Trophoblast cell (in vitro differentiated cells and primary cell): ENCODE measurements at regions not wholly inside any gene's neighbourhood (a gene's known extent, or its start where the extent isn't known, plus 50 kb on each side); places are given as distances from the start of the nearest gene placed in this dataset.

Experiments used
- DNase-seq, 2 donors: peaks; one replicate each; pipeline ENCODE4 v3.0.0-alpha.2; 2016
- H2AFZ ChIP-seq: 2 replicates; pipeline ENCODE4 v1.6.1; 2013; ENCODE audit warnings: low read length, moderate library complexity, mild to moderate bottlenecking; ENCODE audit not compliant: insufficient read depth, poor library complexity
- H2AK5ac ChIP-seq: 2 replicates; pipeline ENCODE4 v1.6.1; 2013; ENCODE audit warnings: mild to moderate bottlenecking, low read length
- H2BK120ac ChIP-seq: 2 replicates; pipeline ENCODE4 v1.6.1; 2013; ENCODE audit warnings: low read length, mild to moderate bottlenecking, moderate library complexity; ENCODE audit not compliant: insufficient read depth, poor library complexity
- H2BK12ac ChIP-seq: 2 replicates; pipeline ENCODE4 v1.6.1; 2013; ENCODE audit warnings: mild to moderate bottlenecking, low read length, moderate library complexity
- H2BK5ac ChIP-seq: 2 replicates; pipeline ENCODE4 v1.6.1; 2013; ENCODE audit warnings: low read length, low read depth, moderate library complexity, mild to moderate bottlenecking; ENCODE audit not compliant: poor library complexity
- H3K14ac ChIP-seq: 2 replicates; pipeline ENCODE4 v1.6.1; 2013; ENCODE audit warnings: mild to moderate bottlenecking, low read length
- H3K18ac ChIP-seq: 2 replicates; pipeline ENCODE4 v1.6.1; 2013; ENCODE audit warnings: mild to moderate bottlenecking, low read length
- H3K23ac ChIP-seq: 2 replicates; pipeline ENCODE4 v1.6.1; 2013; ENCODE audit warnings: low read length
- H3K27ac ChIP-seq: 2 replicates; pipeline ENCODE4 v1.5.1; 2013; ENCODE audit warnings: low read depth, mild to moderate bottlenecking, inconsistent platforms, low read length, moderate library complexity
- H3K27me3 ChIP-seq: 2 replicates; pipeline ENCODE4 v1.6.1; 2013; ENCODE audit warnings: inconsistent platforms, mild to moderate bottlenecking, low read length, moderate library complexity; ENCODE audit not compliant: insufficient read depth
- H3K36me3 ChIP-seq, 2 experiments: 1 replicate in 1 of 2; 2 replicates in 1 of 2; pipeline ENCODE4 v1.6.1; 2013; ENCODE audit warnings: low read length in 2 of 2, mild to moderate bottlenecking in 2 of 2, moderate library complexity in 1 of 2; ENCODE audit not compliant: insufficient read depth in 2 of 2, control insufficient read depth in 1 of 2
- H3K4ac ChIP-seq: 2 replicates; pipeline ENCODE4 v1.6.1; 2013; ENCODE audit warnings: low read depth, mild to moderate bottlenecking, low read length, moderate library complexity
- H3K4me1 ChIP-seq, 2 experiments: 1 replicate in 1 of 2; 2 replicates in 1 of 2; pipeline ENCODE4 v1.6.1; 2013; ENCODE audit warnings: low read length in 2 of 2, mild to moderate bottlenecking in 2 of 2, moderate library complexity in 1 of 2; ENCODE audit not compliant: insufficient read depth in 2 of 2, control insufficient read depth in 1 of 2
- H3K4me2 ChIP-seq: 2 replicates; pipeline ENCODE4 v1.6.1; 2013; ENCODE audit warnings: inconsistent platforms, mild to moderate bottlenecking, low read length, moderate library complexity
- H3K4me3 ChIP-seq: 2 replicates; pipeline ENCODE4 v1.5.1; 2013; ENCODE audit warnings: mild to moderate bottlenecking, low read depth, low read length, inconsistent platforms
- H3K79me1 ChIP-seq: one replicate; pipeline ENCODE4 v1.6.1; 2013; ENCODE audit warnings: low read length
- H3K79me2 ChIP-seq: 2 replicates; pipeline ENCODE4 v1.6.1; 2013; ENCODE audit warnings: low read length, mild to moderate bottlenecking; ENCODE audit not compliant: control insufficient read depth, insufficient read depth, poor library complexity
- H3K9ac ChIP-seq: 2 replicates; pipeline ENCODE4 v1.6.1; 2013; ENCODE audit warnings: mild to moderate bottlenecking, low read length
- H3K9me3 ChIP-seq: 2 replicates; pipeline ENCODE4 v1.6.1; 2013; ENCODE audit warnings: low read depth, mild to moderate bottlenecking, control low read depth, inconsistent platforms, low read length; ENCODE audit not compliant: insufficient read depth
- H4K12ac ChIP-seq: 2 replicates; pipeline ENCODE4 v1.6.1; 2013; ENCODE audit warnings: low read depth, mild to moderate bottlenecking, low read length, moderate library complexity
- H4K8ac ChIP-seq: 2 replicates; pipeline ENCODE4 v1.6.1; 2013; ENCODE audit warnings: low read depth, mild to moderate bottlenecking, low read length, moderate library complexity
- H4K91ac ChIP-seq: one replicate; pipeline ENCODE4 v1.6.1; 2013; ENCODE audit warnings: low read depth, mild to moderate bottlenecking, low read length, moderate library complexity
- WGBS: extraction: QIAGEN DNeasy Blood & Tissue Kit; methylation state at CpG from one replicate; pipeline ENCODE4 v1.1.7; 2013; ENCODE audit warnings: missing lambda C conversion rate; ENCODE audit not compliant: insufficient read length, insufficient coverage; ENCODE audit errors: extremely low coverage; 5-methylcytosine and 5-hydroxymethylcytosine counted together

DNA sequence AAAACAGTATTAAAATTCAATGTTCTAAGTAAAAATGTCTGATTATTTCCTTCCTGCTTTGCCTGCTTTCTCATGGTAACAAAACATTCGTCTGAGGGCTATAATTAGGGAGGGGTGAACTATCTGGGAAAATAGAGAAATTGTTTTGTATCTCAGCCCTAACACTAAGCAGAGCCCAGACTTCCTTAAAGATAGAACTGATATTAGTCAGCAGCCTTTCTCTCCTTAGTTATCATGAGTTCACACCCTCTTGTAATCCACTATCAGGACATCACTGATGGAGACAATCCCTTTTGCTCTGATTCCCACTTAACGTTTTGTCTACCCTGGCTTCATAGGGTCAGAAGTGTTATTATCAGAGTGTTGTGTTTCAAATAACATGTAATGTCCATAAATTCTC is 701.1 kb upstream of the ZEB2 start:
- H4K8ac ChIP-seq = no peak overlapping the region
- no peak overlapping the region for H3K14ac ChIP-seq
- H3K23ac ChIP-seq = no peak overlapping the region
- no peak overlapping the region for H3K18ac ChIP-seq
- H2BK120ac ChIP-seq = no peak overlapping the region
- WGBS = no CpG with 5 or more reads among the region's 2 CpGs
- no peaks in the 10 kb centered on the region for H3K9me3 ChIP-seq
- no peak for DNase-seq
- H2AFZ ChIP-seq = no peak overlapping the region
- H4K12ac ChIP-seq = no peak overlapping the region
- no peaks in the 10 kb centered on the region for H3K36me3 ChIP-seq
- no peak overlapping the region for H3K4me3 ChIP-seq
- H2BK5ac ChIP-seq = no peak overlapping the region
- H2AK5ac ChIP-seq = no peak overlapping the region
- H3K9ac ChIP-seq = no peak overlapping the region
- no peaks in the 10 kb centered on the region for H3K4me1 ChIP-seq
- no peak overlapping the region for H3K4ac ChIP-seq
- H3K79me2 ChIP-seq = no peaks in the 10 kb centered on the region
- no peaks in the 10 kb centered on the region for H3K79me1 ChIP-seq
- no peak overlapping the region for H2BK12ac ChIP-seq
- H3K27me3 ChIP-seq = no peaks in the 10 kb centered on the region
- no peak overlapping the region for H3K4me2 ChIP-seq
- no peak overlapping the region for H3K27ac ChIP-seq
- no peak overlapping the region for H4K91ac ChIP-seq

DNA sequence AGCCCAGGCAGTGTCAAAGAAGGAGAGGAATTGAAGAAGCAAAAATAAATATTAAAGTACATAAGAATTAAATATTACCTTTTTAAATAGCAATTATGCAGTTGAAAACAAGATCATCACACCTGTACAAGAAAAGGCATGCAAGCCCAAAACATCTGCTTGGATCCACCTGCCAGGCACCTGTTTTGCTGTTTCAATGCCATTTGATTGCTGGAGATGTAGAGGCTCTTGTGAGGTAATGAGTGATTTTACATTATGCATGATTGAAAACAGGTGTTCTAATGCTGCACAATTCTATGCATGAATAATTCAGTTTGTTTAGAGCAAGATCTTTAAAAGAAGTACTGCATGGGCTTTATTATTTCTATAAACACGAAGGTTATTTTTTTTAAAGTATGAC is 700.6 kb upstream of the ZEB2 start:
- Histone ChIP-seq H3K36me3 (no peaks in the 10 kb centered on the region), H3K18ac (no peak overlapping the region), H3K4me1 (no peaks in the 10 kb centered on the region), H2BK12ac (no peak overlapping the region), H3K9me3 (no peaks in the 10 kb centered on the region), H3K79me2 (no peaks in the 10 kb centered on the region), H3K14ac (no peak overlapping the region), H4K12ac (no peak overlapping the region), H4K8ac (no peak overlapping the region), H3K4me2 (no peak overlapping the region), H4K91ac (no peak overlapping the region), H3K27ac (no peak overlapping the region), H3K79me1 (no peaks in the 10 kb centered on the region), H2AK5ac (no peak overlapping the region), H3K9ac (no peak overlapping the region), H2AFZ (no peak overlapping the region), H3K27me3 (no peaks in the 10 kb centered on the region), H3K4ac (no peak overlapping the region), H3K23ac (no peak overlapping the region), H2BK120ac (no peak overlapping the region), H3K4me3 (no peak overlapping the region), H2BK5ac (no peak overlapping the region)
- no CpG with 5 or more reads among the region's 1 CpG for WGBS
- no peak for DNase-seq

DNA sequence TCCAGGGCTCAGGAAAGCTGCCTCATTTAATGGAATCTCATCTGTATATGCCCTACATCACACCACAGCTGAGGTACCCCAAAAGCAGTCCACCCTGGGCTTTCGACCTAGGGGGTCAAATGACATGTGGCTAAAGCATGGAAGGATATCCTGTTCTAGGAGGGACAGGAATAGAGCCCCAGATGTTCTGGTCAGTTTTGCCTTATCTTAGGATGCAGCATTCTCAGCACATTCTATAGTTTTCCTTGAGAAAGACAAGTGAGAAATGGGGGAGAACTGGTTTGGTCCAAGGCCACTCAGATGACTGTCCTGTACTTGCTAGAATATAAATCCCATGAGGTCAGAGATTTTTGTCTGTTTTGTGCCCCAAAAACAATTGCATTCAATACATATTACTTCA is 688.0 kb upstream of the ZEB2 start:
- no peak overlapping the region for H2BK120ac ChIP-seq
- H4K12ac ChIP-seq = no peak overlapping the region
- no peak for DNase-seq
- no peak overlapping the region for H4K8ac ChIP-seq
- WGBS = no CpG with 5 or more reads among the region's 1 CpG
- no peak overlapping the region for H3K23ac ChIP-seq
- H3K4me1 ChIP-seq = no peaks in the 10 kb centered on the region
- no peak overlapping the region for H2AK5ac ChIP-seq
- no peak overlapping the region for H3K9ac ChIP-seq
- H3K27me3 ChIP-seq = no peaks in the 10 kb centered on the region
- no peak overlapping the region for H3K27ac ChIP-seq
- H2BK5ac ChIP-seq = no peak overlapping the region
- H2BK12ac ChIP-seq = no peak overlapping the region
- H3K36me3 ChIP-seq = no peaks in the 10 kb centered on the region
- H3K79me1 ChIP-seq = no peaks in the 10 kb centered on the region
- H3K79me2 ChIP-seq = no peaks in the 10 kb centered on the region
- no peak overlapping the region for H2AFZ ChIP-seq
- peaks cover 2% of the 10 kb centered on the region for H3K9me3 ChIP-seq
- H3K18ac ChIP-seq = no peak overlapping the region
- no peak overlapping the region for H3K4me3 ChIP-seq
- H3K4ac ChIP-seq = no peak overlapping the region
- no peak overlapping the region for H4K91ac ChIP-seq
- H3K14ac ChIP-seq = no peak overlapping the region
- no peak overlapping the region for H3K4me2 ChIP-seq

DNA sequence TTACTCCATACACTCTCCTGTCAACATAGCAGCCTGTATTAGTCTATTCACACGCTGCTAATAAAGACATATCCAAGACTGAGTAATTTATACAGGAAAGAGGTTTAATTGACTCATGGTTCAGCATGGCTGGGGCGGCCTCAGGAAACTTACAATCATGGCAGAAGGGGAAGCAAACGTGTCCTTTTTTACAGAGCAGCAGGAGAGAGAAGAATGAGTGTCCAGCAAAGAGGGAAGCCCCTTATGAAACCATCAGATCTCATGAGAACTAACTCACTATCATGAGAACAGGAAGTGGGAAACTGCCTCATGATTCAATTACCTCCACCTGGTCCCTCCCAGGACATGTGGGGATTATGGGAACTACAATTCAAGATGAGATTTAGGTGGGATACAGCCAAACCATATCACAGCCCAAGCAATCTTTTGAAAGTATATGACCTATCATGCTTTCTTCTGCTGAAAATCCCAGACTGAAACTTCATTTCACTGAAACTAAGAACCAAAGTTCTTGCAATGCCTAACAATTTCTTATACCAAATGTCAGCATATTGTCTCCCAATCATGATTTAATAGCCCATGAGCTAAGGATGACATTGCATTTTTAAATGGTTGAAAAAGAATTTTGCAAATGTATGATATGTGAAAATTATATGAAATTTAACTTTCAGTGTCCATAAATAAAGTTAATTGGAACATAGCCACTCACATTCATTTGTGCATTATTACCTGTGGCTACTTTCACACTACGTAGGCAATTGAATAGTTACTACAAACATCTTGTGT is 686.8 kb upstream of the ZEB2 start:
- Histone ChIP-seq H3K18ac (no peak overlapping the region), H3K14ac (no peak overlapping the region), H3K27me3 (no peaks in the 10 kb centered on the region), H4K91ac (no peak overlapping the region), H3K4ac (no peak overlapping the region), H3K23ac (no peak overlapping the region), H2AFZ (no peak overlapping the region), H3K79me2 (no peaks in the 10 kb centered on the region), H3K79me1 (no peaks in the 10 kb centered on the region), H3K36me3 (no peaks in the 10 kb centered on the region), H2BK5ac (no peak overlapping the region), H4K12ac (no peak overlapping the region), H2BK12ac (no peak overlapping the region), H3K9me3 (peaks cover 2% of the 10 kb centered on the region), H2BK120ac (no peak overlapping the region), H3K4me3 (no peak overlapping the region), H4K8ac (no peak overlapping the region), H3K9ac (no peak overlapping the region), H3K4me1 (no peaks in the 10 kb centered on the region), H2AK5ac (no peak overlapping the region), H3K4me2 (no peak overlapping the region), H3K27ac (no peak overlapping the region)
- WGBS = no CpG with 5 or more reads among the region's 4 CpGs
- DNase-seq = no peak
